Embryonic facial prominence (tissue), 1 donor: ENCODE measurements at regions not wholly inside any gene's neighbourhood (a gene's known extent, or its start where the extent isn't known, plus 50 kb on each side); places are given as distances from the start of the nearest gene placed in this dataset.
A peak's percentile ranks its signal among the peaks of the same experiment; 100 is the strongest.
"Not testable (repeated sequence)": the region's sequence is repeated elsewhere in the genome, so short reads cannot be mapped to it uniquely, and the experiment has no call there.

Experiments
- DNase-seq: peaks from one replicate; pipeline ENCODE4 v3.0.0-alpha.2; 2016; ENCODE audit errors: extremely low spot score

DNA sequence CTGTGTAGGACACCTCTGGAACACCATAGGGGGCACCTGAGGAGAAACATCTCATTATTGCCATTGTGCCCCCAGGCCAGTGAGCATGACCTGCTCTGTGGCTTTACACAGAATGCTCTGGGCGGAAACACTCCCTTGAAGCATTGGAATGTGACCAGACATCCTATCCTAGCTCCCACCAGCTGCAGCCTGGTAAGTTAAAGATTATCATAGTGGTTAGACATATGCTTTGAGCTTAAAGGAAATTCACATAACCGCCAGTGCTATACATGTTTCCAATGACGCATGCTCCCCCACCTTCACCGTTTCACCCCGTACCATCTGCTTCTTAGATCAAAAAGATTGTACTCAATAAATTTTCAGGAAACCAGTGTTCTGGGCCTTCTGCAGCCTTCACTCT is 217.7 kb upstream of the CENPE start:
- DNase-seq: no peak

DNA sequence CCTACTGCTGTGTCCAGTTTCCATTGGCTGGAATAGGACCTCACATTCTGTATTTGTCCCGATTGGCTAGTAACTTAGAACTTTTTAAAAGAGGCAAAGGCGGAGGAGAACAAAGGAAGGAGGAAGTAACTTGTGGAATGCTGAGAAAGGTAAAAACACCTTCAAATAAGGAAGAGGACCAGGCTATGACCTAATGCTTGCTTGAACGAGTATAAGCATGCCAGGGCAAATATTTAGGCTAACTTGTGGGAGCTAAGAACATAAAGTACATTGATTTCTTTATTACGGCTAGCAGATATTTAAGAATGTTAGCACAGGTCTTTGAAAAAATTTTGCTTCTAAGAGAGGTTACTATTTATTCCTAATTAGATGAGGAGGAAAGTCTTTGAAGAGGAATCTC is 214.5 kb upstream of the CENPE start:
- not testable (repeated sequence) for DNase-seq

DNA sequence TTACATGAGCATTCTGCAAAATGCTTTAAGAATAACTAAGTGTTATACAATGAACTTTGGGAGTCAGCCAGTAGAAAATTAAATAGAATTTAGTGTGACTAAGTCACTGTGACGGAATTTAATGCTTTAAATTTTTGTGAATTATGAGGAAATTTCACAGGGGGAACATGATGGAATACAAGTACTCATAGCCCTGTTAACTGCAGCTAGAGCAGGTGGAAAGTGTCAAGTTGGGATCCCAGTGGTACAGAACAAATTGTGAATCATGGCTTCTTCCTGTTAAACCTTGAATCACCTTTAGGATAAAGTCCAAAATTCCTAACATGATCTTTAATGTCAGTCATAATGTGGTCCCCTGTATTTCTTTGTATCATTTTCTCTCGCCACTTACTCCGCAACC is 212.2 kb upstream of the CENPE start:
- DNase-seq: no peak

DNA sequence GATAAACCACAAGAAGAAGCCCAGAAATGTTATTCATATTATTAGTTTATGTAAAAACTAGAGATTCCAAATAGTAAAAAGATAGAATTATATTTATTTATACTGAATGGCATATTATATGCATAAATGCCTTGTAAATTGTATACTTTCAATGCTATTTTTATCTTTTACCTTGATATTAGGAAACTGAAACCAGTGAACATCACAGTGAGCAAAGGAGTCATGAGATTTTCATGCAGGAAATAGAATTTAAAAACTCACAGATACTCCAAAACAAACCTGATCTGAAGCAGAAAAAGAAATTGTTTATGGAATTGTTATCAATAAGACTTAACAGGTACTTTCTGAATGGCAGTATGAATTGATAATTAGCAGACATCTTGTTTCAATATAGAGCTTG is 207.3 kb upstream of the CENPE start:
- DNase-seq: no peak

DNA sequence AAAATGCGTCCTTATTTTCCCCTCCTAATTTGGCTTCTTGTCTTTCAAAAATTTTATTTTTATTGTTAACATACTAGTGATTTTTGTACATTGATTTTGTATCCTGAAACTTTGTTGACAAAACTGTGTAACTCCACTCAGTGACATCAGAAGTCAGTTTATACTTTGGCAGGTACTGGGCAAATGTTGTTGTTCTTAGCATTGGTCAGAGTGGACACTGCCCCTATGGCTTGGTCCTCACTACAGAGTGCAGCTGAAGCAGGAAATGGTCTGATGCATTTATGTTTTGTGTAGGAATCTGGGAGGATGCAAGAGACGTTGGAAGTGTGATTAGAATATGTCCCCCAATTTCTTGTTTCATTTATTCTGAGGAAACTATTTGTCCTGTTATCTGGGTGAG is 205.5 kb upstream of the CENPE start:
- no peak for DNase-seq

DNA sequence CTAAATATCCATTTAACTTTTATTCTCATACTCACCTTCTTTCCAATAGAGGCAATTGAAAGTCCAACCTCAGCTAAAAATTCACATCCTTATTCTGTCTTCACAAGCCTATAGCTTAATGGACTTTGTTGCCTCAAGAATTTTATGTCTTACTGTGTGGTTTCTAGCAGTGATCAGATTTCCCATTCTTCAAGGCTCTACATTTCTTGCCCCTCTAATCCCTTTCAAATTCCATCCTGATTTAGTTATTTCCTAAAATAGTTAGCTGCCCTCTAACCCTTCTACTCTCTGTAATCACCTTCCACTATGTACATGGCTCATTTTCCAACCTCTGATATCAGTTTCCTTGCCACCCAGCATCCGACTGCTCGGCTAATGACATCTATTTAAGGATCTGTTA is 204.1 kb upstream of the CENPE start:
- DNase-seq: no peak

DNA sequence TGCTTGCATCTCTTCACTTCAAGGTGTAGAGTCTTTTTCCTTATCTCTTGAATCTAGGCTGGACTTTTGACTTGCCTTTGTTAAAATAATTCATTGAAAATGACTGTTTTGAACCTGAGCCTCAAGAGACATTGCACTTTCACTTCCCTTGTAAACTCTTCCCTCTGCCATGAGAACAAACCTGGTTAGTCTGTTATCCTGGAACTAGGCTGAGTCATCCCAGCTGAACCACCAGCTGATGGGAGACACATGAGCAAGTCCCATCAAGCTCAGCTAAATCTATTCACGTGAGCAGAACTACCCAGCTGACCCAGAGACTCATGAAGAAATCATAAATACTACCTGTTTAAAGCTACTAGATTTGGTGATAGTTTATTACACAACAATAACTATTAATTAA is 202.3 kb upstream of the CENPE start:
- no peak for DNase-seq

DNA sequence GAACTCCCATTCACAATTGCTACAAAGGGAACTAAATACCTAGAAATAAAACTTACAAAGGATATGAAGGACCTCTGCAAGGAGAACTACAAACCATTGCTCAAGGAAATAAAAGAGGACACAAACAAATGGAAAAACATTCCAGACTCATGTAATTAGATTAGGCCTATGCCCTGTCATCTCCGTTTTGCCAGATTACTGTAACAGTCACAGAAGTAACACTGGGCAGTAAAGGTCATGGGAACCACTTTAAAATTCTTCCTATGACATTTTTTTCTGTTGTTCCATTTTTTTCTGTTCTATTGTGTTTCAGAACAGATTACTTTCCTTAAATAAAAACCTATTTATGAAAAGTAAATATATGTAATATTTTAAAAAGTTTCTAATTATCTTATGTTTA is 199.4 kb upstream of the CENPE start:
- DNase-seq: no peak

DNA sequence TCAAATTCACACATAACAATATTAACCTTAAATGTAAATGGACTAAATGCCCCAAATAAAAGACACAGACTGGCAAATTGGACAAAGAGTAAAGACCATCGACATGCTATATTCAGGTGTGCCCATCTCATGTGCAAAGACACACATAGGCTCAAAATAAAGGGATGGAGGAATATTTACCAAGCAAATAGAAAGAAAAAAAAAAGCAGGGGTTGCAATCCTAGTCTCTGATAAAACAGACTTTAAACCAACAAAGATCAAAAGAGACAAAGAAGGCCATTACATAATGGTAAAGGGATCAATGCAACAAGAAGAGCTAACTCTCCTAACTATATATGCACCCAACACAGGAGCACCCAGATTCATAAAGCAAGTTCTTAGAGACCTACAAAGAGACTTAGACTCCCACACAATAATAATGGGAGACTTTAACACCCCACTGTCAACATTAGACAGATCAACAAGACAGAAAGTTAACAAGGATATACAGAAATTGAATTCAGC is 189.4 kb upstream of the CENPE start:
- DNase-seq: not testable (repeated sequence)

DNA sequence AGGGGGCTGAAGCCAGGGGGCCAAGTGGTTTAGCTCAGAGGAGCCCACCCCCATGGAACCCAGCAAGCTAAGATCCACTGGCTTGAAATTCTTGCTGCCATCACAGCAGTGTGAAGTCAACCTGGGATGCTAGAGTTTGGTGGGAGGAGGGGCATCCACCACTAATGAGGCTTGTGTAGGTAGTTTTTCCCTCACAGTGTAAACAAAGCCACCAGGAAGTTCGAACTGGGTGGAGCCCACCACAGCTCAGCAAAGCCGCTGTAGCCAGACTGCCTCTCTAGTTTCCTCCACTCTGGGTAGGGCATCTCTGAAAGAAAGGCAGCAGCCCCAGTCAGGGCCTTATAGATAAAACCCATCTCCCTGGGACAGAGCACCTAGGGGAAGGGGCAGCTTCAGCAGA is 187.4 kb upstream of the CENPE start:
- DNase-seq: not testable (repeated sequence)

DNA sequence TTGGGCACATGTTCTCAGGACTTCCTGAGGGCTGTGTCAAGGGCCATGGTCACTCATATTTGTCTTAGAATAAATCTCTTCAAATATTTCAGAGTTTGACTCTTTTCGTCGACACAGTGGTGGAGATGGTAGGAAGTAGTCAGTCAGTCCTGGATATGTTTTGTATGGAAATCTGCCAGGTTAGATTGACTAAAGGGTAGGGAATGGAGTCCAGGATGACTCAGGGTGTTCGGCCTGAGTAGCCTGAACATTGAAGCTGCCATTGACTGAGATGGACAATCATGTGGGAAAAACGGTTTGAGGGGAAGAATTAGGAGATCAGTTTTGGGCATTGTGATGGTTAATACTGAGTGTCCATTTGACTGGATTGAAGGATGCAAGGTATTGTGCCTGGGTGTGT is 177.1 kb upstream of the CENPE start:
- DNase-seq: no peak

DNA sequence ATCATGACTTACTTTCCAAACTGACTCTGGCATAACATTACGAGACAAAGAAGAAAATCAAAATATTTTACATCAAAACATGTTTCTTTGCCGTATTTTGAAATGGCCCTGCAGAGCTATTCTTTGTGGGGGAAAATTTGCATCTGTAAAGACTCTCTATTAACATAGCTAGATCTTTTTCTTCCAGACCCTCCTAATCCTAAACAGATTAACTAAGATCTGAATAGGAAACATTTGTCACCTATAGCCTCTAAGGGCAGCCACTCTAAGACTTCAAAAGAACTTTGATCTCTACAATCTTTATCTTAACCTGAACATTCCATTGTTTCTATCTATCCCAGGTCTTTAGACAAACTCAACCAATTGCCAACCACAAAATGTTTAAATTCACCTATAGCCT is 176.6 kb upstream of the CENPE start:
- no peak for DNase-seq

DNA sequence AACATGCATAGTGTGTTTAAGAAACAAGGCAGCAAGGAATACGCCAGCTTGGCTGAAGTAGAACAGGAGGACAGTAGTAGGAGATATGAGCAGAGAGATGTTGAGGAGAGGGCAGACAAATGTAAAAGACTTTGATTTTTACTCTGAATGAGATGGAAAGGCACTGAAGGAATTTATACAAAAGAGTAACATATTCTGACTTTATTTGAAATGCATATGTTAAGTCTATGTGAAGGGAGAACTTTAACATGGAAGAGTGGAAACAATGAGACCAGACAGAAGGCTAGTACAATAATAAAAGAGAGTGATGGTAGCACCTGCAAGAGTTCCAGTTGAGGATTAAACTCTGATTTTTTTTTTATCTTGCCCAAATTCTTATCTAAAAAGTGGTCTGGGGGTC is 176.2 kb upstream of the CENPE start:
- no peak for DNase-seq

DNA sequence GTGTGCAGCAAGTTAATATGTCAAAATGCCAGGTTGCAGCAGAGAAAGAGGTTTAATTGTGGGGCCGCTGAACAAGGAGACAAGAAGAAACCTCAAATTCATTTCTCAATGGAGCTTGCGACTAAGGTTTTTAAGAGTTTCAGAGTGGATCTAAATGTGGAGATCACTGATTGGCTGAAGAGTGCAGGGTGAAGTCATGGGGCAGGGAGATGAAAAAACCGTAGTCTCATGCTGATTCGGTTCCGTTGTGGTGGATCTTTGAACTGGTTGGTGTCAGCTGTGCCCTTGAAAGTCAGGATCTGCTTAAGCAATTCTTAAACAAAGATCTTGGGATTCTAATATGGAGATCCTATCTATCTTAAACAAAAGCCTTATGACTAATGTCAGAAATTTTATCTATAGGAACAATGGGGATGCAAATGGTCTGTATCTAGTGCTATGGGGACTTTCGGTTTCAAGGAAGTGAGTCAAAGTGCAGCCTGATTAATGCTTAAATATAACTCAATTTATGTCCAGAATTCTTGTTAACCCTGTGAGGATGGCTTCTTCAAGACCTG is 173.9 kb upstream of the CENPE start:
- no peak for DNase-seq

DNA sequence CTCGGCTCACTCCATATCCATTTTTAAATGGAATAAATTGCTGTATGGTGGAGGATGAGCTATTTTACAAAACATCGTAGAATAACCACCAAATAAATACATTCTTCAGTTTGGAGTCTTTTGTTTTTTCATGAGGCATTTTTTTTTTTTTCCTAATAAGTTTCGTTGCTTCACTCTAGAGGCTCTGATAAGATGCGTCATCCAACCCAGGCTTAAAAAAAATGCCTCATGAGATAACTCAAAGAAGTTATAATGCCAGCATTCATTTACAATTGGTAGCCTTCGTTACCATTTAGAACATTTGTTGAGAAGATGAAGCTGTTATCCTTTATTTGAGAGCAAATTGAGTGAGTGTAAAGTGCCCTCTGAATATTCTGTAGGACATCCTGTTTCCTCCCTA is 172.2 kb upstream of the CENPE start:
- DNase-seq: no peak

DNA sequence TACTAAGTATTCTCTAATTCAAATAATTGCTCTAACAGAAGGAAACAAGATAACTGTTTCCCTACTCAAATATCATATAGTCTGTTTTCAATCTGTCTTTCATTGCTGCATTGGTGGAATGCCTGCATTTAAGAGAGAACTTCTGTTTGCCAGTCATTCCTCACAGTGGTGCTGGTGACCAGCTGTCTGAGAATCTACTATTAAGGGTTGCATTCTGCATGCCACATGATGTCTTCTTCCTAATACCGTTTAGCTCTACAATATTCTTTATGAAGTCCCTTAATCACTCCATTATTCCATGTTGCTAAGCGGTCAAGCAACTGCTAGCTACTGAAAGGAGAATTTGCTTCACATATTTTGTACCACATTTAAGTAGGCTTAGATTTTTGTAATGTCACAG is 167.1 kb upstream of the CENPE start:
- DNase-seq: peak; percentile 7

DNA sequence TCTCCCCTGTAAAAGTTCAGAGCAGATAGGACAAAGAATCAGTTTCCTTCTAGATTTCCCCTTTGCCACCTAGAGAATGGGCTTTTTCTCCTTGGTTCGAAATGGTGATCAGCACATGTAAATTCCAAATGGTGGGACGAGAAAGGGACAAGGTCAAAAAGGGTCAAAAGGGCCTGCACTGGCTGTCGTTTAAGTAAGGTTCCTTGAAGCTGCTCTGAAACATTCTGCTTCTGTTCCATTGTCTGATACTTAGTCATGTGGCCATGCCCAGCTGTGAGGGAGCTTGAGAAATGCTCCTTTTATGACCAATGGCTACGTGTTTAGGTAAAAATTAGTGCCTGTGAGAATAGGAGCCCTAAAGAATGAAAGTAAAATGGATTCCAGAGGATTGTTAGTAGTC is 165.9 kb upstream of the CENPE start:
- DNase-seq: no peak

DNA sequence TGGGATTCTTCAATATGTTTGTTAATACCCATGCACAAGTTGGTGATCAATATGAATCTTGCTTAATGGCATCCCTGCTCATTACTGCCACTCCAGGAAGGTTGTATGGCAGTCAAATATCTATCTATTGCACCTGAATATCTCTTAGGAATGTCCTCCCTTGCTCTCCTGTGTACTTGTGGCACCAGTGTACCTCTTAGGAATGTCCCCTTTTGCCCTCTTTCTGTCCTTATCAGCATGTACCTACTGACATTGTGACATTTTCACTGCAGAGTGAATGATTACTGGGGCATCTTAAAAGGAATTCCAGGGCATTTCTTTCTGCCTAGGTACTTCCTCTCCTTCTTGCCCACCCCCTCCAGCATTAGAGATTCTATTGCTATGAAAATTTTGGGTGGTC is 163.8 kb upstream of the CENPE start:
- no peak for DNase-seq

DNA sequence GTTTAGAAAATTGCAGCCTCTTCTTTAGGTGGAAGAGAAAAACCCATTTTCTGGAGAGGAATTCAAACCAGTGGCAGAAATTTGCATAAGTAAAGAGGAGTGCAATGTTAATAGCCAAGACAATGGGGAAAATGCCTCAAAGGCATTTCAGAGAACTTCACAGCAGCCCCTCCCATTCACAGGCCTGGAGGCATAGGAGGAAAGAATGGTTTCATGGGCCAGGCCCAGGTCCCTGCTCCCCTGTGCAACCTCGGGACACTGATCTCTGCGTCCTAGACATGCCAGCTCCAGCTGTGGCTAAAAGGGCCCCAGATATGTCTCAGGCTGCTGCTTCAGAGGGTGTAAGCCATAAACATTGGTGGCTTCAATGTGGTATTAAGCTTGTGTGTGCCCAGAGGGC is 161.8 kb upstream of the CENPE start:
- DNase-seq: no peak

DNA sequence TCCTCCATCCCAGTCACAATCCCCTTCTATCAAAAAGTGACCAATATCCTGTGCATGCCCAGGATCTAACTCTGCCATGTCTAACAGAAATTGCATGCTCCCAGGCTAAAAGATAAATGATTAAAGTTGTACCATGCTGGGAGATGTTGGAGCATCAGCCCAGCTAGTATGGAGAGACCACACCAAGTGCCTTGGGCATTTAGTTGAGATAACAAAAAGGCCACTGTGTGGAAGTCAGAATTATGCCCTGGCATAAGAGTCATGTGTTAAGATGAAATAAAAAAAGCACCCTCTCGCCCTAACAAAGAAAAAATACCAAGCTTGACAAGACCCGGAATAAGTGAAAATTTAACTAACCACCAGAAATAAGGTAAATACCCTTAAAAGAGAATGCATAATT is 155.9 kb upstream of the CENPE start:
- no peak for DNase-seq

DNA sequence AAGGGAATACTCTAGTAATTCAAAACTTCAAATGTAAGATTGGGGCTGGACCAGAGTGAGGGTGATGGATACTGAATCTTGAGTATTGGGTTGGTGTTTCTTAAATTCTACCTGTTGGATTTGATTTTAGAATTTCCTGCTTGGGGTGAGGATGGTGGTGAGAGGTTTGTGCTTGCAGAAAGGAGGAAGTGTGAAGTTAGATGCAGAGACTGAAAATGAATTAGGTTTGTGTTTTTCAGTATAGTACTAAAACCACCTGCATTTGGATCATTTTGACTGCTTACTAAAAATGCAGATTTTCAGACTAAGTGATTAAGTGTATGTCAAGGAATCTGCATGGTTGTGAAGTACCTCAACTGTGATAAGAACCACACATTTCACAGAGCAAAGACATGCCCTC is 131.5 kb upstream of the CENPE start:
- DNase-seq: no peak

DNA sequence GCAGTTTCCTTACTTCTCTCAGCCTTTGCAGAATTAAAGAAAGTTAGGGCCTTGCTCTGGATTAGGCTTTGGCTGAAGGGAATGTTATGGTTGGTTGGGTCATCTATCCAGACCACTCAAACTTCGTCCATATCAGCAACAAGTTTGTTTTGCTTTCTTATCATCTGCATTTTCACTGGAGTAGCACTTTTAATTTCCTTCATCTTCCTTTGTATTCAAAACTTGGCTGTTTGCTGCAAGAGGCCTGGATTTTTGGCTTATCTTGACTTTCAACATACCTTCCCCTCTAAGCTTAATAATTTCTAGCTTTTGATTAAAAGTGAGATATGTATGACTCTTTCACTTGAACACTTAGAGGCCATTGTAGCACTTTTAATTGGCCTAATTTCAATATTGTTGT is 126.7 kb upstream of the CENPE start:
- DNase-seq: no peak

DNA sequence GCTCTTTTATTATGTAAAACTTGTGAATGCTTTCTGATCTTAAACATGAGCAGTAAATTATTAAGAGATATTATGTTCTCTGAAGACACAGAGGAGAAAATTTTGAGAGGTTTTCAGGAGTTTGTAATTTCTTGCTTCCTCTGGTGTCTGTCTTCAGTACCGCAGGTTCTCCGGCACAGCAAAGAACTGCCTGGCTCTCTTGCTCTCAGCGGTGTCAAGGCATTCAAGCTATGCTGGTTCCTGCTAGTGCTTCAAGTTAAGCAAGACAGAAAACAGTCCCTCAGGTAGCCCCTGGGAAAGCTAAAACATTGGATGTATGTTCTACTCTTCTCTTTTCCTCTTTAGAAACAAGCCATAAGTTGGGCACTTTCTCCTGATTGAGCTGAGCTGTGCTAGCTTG is 120.2 kb upstream of the CENPE start:
- DNase-seq: no peak

DNA sequence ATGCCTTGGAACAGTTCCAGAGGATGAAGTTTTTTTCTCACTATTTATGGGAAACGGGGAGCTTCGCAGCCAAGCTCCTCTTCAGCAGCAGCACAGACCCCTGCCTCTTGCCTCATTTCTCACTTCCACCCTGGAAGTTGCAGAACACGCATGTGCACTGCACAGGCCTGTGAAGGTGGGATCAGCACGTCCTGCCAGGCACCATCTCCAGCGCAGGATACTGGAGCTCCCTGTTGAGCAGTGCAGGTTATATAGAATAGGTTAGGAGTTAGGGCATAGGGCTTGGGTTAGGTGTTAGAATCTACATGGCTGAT is 110.1 kb upstream of the CENPE start:
- no peak for DNase-seq
